GM19240 (cell line): ENCODE measurements at regions not wholly inside any gene's neighbourhood (a gene's known extent, or its start where the extent isn't known, plus 50 kb on each side); places are given as distances from the start of the nearest gene placed in this dataset.
"Not testable (repeated sequence)": the region's sequence is repeated elsewhere in the genome, so short reads cannot be mapped to it uniquely, and the experiment has no call there.

Source experiments
- DNase-seq: peaks from one replicate; pipeline ENCODE4 v3.0.0; 2011; ENCODE audit warnings: low spot score; ENCODE audit not compliant: insufficient read length

DNA sequence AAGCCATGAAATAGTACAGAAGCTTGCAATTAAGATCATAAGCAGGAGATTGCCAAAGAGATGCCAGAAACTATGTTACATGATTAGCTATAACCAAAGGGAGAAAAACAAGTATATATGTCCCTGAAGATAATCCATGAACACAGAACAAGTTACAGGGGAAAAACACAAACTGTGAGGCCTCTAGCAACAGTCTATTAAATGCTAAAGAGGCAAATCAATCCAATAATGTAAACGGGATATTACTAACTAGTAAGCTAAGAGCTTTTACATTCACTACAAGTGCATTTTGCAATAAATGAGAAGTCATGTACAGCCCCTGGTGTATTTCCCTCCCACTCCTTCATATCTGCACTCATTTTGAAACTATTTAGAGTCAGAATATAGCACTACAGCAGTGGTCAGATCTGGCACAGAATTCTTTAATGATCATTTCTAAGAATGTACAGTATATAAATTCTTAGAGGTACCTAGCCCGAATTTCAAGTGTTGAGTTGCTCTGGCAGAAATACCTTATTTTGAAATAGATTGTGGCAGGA lies 449.8 kb upstream of the SMIM31 start:
- no peak for DNase-seq

DNA sequence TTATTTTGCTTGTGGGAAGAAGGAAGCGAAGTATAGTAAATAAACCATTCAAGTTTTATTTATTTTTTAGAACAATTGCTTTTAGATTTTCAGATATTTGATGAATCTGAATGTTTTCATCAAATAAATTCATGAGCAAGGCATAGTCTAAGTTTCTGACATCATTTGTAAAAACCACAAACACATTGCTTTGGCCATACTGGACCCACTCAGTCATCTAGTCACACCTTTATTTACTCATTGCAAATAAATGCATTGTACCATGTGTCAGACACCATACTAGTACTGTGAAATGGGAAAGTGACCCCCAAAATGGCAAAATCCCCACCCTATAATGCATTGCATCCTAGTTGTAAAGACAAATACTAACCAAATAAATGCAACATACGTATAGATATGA lies 449.1 kb upstream of the SMIM31 start:
- DNase-seq = no peak

DNA sequence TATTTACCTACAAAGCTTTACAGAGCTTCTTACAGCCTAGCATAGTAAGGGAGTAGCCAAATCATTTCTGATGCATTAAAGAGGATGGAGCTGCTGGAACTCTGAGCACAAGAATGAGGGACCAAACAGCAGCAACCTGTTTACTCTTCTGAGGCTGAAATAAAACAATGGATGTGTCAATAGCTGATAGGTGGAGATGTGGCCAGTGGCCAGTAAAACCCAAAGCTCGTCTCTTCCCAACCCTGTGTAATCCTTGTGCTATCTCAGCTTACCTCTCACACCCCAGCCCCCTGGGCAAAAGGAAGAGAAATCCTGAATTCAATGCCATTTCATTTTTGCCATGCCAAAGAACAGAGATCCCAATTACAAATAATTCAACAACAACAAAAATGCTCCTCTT lies 446.7 kb upstream of the SMIM31 start:
- DNase-seq = no peak

DNA sequence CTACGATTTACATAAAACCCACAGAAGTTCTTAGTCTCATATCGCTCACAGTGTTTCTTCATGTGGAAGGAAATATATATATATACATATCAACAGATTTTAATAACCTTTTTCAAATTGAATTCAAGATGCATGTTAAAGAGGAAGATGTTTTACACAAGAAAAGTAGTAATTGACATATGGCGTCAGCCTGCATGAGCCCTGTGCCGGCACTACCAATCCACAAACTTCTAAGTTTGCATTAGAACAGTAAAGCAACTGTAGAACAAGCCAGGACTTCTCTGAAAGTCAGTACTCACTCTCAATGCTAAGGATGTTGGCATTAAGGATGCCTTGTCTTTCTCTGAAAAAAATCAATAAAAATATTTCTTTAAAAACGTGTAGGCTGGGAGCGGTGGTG lies 441.3 kb upstream of the SMIM31 start:
- no peak for DNase-seq

DNA sequence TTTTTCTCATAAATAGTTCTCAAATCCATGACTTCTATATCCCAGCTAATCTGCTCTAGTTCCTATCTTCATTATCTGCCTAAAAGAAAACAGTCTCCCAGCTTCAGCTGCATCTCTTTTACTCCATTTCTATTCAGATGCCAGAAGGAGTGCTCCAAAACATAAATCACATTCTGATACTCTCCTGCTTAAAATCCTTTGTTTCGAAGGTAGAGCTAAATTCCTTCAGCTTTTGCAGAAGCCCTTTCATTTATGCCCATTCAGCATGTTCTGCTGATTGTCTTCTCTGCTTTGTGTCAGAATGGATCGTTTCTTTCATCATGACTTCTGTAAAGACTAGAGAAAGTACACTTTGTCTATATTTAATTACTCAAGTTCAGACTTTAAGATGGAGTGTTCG lies 440.1 kb upstream of the SMIM31 start:
- DNase-seq = no peak

DNA sequence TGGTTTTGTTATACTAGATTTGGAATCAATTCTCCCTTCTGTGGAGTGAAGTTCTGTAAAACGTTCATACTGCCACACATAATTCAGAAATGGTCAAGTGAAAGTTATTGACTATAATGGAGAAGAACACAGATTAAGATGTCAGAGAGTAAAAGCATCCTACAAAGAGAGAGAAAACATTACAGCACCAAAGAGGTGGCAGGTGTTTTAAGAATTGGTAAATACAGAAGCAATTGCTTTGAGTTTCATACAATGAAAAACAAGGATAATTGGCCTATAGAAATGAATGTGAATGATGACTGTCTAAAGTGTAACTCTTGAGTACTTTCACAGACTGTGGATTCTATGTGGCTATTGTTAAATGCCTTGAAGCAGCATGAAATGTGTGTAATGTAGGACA lies 435.6 kb upstream of the SMIM31 start:
- DNase-seq = no peak

DNA sequence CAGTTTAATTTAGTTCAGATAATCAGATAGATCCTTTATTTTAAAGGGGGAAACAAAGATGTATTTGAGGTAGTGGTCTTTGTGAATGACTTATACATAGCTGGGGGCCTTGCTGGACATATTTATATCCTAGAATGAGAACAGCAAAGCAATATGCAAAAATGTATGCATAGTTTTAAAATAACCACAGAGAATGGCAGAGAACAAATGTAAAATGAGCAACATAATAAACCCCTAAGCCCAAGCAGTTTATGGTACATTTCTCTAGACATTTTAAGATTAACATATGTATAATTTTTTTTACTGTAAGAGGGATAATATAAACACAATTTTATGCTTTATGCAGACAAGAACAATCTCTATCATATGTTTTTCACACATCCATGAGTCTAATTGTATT lies 434.2 kb upstream of the SMIM31 start:
- DNase-seq = no peak

DNA sequence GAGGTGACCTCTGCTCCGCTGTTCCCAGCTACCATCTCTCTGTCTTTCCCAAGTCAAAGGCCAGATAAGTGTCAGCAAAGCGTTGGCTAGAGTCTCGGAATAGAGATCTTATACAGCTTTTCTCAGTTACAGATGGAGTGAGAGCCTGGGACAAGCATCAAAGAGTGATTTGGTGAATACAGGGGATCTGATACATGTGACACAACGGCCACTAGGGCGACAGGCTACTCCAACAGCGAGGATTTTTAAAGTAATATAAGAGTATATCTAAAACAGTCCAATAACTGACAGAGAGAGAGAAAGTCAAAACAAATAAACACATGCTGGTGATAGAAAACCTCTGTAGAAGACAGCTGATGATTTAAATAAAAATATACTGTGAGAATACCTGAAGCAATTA lies 433.1 kb upstream of the SMIM31 start:
- DNase-seq = no peak

DNA sequence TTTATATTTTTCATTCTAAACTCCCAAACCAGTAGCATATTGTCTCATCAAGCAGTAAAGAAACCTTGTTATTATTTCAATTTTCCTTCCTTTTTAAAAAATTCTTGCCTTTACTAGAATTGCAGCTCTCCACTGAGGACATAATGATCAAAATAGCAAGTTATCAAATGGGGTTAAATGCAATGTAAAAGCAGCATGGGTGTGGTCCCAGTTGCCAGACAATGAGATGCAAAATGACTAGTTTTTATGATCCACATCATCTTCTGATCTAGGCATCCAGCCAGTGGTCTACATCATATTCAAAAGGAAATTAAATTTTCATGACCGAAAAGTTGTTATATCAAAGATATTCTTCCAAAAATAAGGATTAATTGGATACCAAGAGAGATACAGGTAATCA lies 427.9 kb upstream of the SMIM31 start:
- DNase-seq = no peak

DNA sequence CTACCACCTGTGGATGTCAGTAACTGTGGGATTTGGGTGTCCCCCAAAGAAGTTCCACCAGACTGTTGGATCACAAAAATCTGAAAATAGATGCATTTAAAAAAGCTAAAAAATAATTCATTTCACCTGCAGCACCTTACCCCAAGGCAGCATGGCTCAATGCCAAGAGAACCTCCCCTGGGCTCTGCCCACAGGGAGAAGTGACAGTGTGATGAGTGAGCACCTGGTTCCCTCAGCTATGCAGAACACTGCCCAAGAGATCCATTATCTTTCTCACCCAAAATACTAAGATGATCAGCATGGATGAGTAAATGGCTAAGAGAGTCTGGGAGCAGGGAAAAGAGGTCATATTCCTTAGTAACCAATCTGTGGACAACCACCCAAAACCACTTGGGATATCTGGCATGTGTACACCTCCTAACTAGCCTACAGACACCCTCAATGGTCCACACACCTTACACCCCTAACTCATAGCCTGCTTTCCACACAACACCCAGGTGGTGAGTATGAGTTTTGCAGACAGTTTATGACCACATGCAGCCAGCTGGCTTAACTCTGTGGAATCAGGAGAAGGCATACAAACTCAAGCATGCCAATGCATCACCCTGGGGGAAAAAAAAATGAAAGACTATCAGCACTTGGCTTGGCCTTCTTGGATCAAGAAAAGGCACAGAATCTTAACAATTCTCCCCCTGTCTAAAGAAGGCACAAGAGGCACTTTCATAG lies 416.5 kb upstream of the SMIM31 start:
- no peak for DNase-seq

DNA sequence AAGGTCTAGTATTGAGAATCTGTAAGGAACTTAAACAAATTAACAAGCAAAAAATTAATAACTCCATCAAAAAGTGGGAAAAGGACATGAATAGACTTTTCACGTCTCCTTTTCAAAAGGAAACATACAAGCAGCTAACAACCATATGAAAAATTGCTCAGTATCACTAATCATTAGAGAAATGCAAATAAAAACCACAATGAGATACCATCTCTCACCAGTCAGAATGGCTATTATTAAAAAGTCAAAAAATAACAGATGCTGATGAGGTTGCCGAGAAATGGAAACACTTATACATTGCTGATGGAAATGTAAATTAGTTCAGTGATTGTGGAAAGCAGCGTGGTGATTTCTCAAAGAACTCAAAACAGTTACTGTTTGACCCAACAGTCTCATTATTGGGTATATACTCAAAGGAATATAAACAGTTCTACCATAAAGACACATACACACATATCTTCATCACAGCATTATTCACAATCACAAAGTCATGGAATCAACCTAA lies 410.4 kb upstream of the SMIM31 start:
- no peak for DNase-seq

DNA sequence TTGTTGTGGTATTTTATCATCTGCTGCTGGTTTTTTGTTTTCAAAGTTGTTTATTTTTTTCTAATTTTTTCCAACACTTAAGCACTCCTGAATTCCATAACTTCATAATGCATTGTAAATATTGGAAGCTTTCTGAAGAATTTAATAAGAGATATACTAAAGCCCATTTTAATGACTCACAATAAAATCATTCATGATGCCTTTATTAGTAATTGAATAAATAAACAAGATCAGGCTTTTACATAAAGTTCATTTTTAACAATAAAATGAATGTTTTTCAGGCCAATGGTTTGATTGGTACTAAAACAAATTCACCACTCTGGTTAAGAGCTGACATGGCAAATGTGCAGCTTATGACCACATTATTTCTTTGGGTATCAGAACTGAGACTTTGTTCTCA lies 408.2 kb upstream of the SMIM31 start:
- DNase-seq = no peak

DNA sequence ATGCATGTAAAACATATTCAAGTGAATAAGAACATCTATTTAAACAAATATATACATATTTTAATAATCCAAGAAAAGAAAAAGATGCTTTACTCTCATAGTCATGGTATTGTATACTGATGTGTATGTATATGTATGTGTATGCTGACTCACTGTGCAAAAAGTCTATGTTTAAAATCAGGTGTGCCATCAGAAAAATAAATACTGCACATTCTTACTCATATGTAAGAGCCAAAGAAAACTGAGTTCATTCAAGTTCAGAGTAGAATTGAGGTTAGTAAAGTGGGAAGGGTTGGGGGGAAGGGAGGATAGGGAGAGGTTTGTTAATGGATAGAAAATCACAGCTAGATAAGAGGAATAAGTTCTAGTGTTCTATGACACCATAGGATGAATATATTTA lies 403.9 kb upstream of the SMIM31 start:
- DNase-seq = no peak

DNA sequence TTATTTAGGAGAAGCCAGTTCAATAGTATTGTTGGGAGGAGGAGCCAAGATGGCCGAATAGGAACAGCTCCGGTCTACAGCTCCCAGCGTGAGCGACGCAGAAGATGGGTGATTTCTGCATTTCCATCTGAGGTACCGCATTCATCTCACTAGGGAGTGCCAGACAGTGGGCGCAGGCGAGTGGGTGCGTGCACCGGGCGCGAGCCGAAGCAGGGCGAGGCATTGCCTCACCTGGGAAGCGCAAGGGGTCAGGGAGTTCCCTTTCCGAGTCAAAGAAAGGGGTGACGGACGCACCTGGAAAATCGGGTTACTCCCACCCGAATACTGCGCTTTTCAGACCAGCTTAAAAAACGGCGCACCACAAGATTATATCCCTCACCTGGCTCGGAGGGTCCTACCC lies 403.2 kb upstream of the SMIM31 start:
- not testable (repeated sequence) for DNase-seq

DNA sequence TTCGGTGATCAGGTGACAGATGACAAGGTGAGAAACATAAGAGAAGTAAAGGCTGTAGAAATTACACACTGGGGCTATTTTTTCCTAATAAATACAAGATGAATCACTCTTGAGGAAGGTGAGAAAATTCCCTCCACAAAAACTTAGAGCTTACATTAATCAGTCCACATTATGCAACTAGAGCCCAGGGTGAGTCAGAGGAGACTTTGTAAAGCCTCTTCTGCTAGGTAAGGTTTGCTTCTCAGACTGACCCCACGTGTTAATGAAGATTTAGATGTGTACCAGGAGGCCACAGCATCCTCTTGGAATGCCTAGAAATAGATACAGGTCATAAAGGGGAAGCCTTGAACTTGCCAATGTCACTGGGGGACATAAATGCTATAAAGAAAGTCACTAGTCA lies 396.0 kb upstream of the SMIM31 start:
- DNase-seq = no peak

DNA sequence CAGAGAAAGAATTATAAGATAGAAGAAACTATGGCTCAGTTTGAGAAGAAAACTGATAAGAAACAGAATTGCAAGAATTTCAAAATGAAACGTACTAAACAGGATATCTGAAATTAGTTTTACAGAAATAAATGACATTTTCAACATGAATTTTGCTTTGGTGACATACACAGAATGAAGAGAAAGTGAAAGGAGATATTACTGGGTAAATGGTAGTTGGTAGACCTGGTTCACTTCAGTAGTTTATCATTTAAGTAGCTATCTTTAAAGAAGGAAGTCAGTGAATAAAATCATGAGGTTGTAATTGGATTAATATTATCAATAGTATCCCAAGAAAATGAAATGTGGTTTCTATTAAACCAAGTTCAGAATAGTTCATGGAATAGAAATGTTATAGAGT lies 395.5 kb upstream of the SMIM31 start:
- no peak for DNase-seq

DNA sequence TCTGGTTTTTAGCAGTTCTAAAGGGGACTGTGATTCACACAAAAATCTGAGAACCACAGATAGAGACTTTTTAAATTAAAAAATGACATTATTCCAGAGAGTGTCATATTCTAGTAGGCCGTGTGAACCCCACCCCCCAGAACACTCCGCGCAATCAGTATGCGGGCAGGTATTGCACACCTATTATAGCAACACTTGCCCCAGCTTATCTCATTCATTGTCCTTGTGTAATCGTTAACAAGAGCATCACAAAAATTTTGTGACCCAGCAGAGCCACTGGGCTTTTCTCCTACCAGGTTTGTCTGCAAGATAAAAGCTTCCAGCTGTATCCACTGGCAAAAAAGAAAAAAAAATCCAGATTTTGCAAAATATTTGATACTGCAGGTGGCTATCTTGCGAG lies 394.1 kb upstream of the SMIM31 start:
- no peak for DNase-seq

DNA sequence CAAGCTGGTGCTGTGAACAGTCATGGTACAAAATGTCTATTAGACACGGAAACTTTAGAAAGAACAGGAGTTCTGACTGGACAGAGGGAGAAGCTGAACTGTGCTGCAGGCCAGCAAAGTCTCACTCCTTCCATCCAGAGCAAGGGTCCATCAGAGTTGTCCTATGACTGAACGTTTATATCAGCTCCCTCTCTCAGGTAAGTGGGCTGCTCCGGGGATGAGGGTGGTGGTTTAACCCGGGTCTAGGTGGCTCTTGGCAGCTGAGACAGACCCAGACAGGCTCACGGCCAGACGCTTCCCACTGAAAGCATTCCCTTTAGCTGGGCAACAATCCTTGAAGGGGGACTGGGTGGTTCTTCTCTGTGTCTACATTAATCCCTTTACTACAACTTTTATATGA lies 385.0 kb upstream of the SMIM31 start:
- no peak for DNase-seq

DNA sequence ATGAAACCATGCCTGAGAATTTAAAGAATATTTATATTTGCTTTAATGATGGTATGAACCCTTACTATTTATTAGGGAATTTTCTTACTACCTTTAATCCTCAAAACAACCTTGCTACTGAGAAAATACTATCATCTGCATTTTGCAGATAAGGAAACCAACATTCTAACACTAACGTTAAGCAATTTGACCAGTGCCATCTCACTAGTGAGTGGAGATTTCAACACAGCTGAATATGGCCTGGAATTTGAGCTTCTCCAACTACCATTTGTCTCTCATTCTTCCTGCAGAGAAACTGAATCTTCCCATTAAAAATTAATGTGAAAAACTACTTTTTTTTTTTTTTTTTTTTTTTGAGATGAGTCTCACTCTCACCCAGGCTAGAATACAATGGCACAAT lies 380.9 kb upstream of the SMIM31 start:
- DNase-seq = no peak

DNA sequence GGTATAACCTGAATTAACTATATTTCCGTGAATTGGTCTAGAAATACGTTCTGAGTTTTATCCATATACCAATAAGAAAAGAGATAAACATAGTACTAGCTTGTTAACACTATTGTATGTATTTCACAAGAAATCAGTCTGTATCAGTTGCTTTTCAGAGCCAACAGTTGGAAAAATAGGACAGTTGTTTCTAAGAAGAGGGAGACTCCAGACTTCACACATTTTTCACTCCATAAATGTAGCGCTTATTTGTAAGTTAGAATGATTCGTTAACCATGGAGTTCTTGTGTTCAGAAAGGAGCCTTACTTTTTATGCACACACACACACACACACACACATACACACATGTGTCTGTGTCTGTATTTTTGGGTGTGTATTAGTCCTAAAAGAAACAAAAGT lies 376.7 kb upstream of the SMIM31 start:
- no peak for DNase-seq

DNA sequence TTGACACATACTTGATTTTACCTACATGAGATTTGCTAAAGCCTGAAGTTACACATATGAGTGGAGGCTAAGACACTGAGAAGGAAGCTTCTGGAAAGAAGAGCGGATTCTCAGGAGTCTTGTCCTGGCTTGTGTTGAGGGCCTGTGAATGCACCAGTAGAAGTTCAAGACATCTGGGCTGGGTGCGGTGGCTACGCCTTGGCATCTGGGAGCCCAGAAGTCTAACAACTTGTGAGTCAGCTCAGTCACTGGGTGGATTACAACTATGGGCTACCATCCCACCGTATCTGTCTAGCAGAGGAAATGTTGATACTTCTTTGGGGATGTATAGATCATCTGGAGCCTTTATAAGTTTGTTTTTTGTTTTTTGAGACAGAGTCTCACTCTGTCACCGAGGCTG lies 375.6 kb upstream of the SMIM31 start:
- no peak for DNase-seq

DNA sequence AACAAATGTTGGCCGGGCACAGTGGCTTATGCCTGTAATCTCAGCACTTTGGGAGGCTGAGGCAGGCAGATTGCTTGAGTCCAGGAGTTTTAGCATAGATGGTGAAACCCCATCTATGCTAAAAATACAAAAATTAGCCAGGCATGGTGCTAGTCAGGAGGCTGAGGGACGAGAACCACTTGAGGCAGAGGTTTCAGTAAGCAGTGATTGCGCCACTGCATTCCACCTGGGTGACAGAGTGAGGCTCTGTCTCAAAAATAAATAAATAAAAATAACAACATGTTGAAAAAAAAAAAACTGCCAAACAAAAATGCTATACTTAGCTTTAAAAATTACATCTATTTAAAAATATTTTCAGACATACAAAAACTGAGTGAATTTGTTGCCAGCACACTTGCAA lies 374.2 kb upstream of the SMIM31 start:
- no peak for DNase-seq

DNA sequence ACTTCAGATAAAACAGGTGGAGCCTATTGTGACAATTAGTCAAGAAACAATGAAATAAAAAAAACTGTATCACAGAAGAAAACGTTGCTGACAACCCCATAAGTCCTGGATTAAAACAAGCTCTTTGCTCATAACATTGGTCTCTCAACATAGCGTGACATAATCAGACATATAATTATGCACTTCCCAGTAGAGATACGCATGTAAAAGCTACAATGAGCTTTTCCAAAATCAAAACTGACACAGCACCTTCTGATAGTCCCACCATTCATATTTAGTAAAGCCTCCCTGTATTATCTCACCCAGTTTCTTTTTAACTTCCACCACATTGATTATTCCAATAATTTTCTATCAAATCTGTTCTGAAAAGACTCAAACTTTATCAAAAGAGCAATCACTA lies 372.1 kb upstream of the SMIM31 start:
- DNase-seq = no peak

DNA sequence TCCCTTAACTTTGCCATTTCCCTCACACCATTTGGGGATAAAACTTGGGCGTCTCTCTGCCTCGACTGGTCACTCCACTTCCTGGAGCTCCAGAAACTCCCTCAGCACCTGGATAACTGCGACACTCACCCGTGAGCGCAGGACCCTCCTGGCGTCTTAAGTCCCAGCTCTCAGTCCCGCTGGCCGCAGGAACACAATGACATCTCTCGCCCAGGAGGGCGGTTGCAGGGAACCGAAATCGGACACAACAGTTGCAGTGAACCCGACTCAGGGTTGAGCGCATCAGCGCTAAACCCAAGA lies 370.9 kb upstream of the SMIM31 start:
- no peak for DNase-seq
